ENCODE measurements at regions not wholly inside any gene's neighbourhood (a gene's known extent, or its start where the extent isn't known, plus 50 kb on each side); places are given as distances from the start of the nearest gene placed in this dataset.

DNA sequence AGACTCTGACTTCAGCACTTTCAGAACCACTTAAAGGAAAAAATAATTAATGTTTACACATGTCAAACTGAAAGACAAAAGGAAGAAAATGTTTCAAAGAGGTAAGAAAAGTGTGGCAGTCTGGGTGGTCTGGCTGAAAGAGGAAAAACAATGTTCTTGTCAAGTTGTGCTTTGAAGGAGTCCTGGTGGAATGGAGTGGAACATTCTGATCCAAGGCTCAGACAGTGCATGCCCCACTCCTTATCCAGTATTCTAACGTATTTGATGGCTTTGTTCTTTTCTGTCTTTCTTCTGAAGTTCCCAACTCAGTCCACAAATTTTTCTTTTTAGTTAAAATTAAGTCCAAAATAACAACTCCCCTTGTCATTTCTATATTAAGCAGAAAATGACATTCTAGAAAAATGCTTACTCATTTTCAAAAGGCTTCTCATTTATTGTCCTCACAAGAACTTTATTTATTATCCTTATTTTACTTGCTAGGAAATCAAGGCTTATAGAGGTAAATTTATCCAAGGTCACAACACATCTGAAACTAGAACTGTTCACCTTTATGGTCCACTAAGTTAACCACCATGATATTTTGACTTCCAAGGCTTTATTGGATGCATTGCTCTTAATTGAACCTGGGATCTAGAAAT lies 121.7 kb upstream of the NAP1L1 start:
- Histone ChIP-seq H3K27me3 (no peaks in the 10 kb centered on the region), H3K27ac (peak overlapping the region in 1 of 4 donors; percentile 76), H3K4me1 (peaks cover 0 to 12% (median 0%) of the 10 kb centered on the region in 4 donors), H3K36me3 (no peaks in the 10 kb centered on the region), H3K9me3 (peaks cover 0 to 10% (median 2%) of the 10 kb centered on the region in 4 donors), H3K4me3 (no peak overlapping the region)
- WGBS, 2 donors = 23 to 31% methylated on average over 1 of the region's 1 CpG
- DNase-seq (ENCODE audit: low spot score in 2 of 2) = peak in 1 of 2 donors; percentile 15
- TF ChIP-seq POLR2A (IDR thresholded peaks at IDR 0.05) (no peak), EP300 (IDR thresholded peaks at IDR 0.05) (peak in 1 of 2 donors; percentile 65)
- TF ChIP-seq, protein P1, sequence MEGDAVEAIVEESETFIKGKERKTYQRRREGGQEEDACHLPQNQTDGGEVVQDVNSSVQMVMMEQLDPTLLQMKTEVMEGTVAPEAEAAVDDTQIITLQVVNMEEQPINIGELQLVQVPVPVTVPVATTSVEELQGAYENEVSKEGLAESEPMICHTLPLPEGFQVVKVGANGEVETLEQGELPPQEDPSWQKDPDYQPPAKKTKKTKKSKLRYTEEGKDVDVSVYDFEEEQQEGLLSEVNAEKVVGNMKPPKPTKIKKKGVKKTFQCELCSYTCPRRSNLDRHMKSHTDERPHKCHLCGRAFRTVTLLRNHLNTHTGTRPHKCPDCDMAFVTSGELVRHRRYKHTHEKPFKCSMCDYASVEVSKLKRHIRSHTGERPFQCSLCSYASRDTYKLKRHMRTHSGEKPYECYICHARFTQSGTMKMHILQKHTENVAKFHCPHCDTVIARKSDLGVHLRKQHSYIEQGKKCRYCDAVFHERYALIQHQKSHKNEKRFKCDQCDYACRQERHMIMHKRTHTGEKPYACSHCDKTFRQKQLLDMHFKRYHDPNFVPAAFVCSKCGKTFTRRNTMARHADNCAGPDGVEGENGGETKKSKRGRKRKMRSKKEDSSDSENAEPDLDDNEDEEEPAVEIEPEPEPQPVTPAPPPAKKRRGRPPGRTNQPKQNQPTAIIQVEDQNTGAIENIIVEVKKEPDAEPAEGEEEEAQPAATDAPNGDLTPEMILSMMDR (IDR thresholded peaks at IDR 0.05) = no peak

DNA sequence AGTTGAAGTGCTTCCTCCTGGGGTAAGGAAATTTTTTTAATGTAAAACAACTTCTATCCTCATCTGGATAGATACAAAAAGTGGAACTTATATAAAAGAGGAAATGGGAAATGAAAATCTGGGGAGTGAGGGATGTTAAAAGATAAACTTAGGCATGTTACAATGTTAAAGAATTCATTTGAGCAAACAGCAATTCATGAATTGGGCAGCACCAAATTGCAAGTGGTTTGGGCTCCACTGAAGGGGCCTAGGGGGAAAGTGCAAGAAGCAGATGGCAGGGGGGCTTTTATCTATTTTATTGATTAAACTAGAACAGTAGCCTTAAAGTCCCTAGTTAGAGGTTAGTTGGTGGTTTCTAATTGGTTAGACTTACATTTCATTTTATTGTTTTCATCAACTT lies 118.1 kb upstream of the NAP1L1 start:
- no peak for TF ChIP-seq EP300 (IDR thresholded peaks at IDR 0.05)
- no peak for TF ChIP-seq POLR2A (IDR thresholded peaks at IDR 0.05)
- TF ChIP-seq, protein P1 (IDR thresholded peaks at IDR 0.05) = no peak
- no peak for DNase-seq (ENCODE audit: low spot score in 2 of 2)
- no peaks in the 10 kb centered on the region for H3K36me3 ChIP-seq

DNA sequence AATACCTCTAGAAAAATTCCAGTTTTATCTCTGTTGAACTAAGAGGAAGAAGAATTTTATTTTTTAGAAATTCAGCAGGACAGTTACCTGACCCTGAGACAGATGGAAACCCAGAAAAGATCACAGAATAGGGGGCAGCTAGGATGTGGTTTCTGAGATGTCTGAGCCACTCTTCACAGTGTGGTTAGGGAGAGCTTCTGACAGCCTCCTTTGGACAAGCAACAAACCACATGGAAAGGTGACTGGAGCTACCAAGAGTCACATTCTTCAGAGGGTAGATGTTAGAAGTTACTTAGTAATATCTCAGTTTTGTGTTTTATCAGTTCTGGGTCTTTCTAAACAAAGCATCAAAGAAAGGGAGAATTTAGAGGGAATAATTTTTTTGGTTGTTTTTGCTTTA lies 117.3 kb upstream of the NAP1L1 start:
- H3K36me3 ChIP-seq = no peaks in the 10 kb centered on the region
- peaks cover 0 to 40% (median 12%) of the 10 kb centered on the region in 4 donors for H3K9me3 ChIP-seq
- H3K27me3 ChIP-seq = no peaks in the 10 kb centered on the region
- H3K4me1 ChIP-seq = peaks cover 0 to 12% (median 0%) of the 10 kb centered on the region in 4 donors
- no peak overlapping the region for H3K4me3 ChIP-seq
- TF ChIP-seq, protein P1 (IDR thresholded peaks at IDR 0.05) = no peak
- TF ChIP-seq POLR2A (IDR thresholded peaks at IDR 0.05) (no peak), EP300 (IDR thresholded peaks at IDR 0.05) (no peak)
- no peak overlapping the region for H3K27ac ChIP-seq
- DNase-seq (ENCODE audit: low spot score in 2 of 2) = no peak

More for the DNA sequence above, 118.1 kb upstream of the NAP1L1 start:
- Histone ChIP-seq H3K4me3 (no peak overlapping the region), H3K4me1 (peaks cover 0 to 12% (median 0%) of the 10 kb centered on the region in 4 donors), H3K27ac (no peak overlapping the region), H3K27me3 (no peaks in the 10 kb centered on the region), H3K9me3 (peaks cover 0 to 40% (median 12%) of the 10 kb centered on the region in 4 donors)

DNA sequence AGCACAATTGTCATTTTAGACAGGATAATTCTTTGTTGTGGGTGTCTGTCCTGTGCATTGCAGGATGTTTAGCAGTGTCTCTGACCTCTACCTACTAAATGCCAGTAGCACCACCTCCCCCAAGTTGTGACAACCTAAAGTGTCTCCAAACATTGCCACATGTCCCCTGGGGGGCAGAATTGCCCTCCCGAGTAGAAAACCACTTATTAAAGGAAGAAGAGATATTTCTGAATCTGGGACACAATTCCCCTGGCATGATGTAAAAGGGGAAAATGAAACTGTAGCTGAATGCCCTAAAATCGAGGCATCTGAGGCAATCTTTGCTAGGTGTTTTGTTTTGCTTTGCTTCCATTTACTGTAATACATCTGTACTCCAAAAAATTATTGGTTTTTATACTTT lies 116.8 kb upstream of the NAP1L1 start:
- TF ChIP-seq POLR2A (IDR thresholded peaks at IDR 0.05) (no peak), EP300 (IDR thresholded peaks at IDR 0.05) (no peak)
- TF ChIP-seq, protein P1 (IDR thresholded peaks at IDR 0.05) = no peak
- WGBS, 2 donors = 58 to 71% methylated on average over 2 of the region's 2 CpGs
- H3K27me3 ChIP-seq = no peaks in the 10 kb centered on the region
- H3K9me3 ChIP-seq = peaks cover 0 to 40% (median 12%) of the 10 kb centered on the region in 4 donors
- no peak overlapping the region for H3K4me3 ChIP-seq
- H3K4me1 ChIP-seq = peaks cover 0 to 9% (median 0%) of the 10 kb centered on the region in 4 donors
- no peak overlapping the region for H3K27ac ChIP-seq
- no peak for DNase-seq (ENCODE audit: low spot score in 2 of 2)
- no peaks in the 10 kb centered on the region for H3K36me3 ChIP-seq

DNA sequence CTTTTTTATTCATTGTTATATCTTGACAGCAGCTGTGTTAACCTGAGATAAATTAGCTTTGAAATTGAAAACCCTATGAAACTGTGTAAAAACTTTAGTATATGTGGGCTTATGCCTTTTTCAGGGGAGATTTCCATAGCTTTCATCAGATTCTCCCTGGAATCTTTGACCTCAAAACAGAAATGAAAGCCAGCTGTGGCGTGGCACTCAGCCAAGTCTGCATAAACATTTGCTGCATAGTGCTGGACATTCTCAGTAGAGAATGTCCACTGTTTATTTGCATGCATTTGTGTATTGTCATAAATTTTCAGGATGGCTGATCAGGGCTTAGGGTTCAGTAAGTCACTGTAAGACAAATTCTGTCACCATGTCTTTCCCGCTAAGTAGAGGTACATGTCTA lies 115.3 kb upstream of the NAP1L1 start:
- DNase-seq (ENCODE audit: low spot score in 2 of 2) = no peak
- no peak for TF ChIP-seq EP300 (IDR thresholded peaks at IDR 0.05)
- no peak for TF ChIP-seq POLR2A (IDR thresholded peaks at IDR 0.05)
- TF ChIP-seq, protein P1 (IDR thresholded peaks at IDR 0.05) = no peak
- no peaks in the 10 kb centered on the region for H3K27me3 ChIP-seq

More for the DNA sequence above, 115.3 kb upstream of the NAP1L1 start:
- Histone ChIP-seq H3K9me3 (peaks cover 0 to 40% (median 12%) of the 10 kb centered on the region in 4 donors), H3K27ac (no peak overlapping the region), H3K4me3 (no peak overlapping the region), H3K4me1 (no peaks in the 10 kb centered on the region), H3K36me3 (no peaks in the 10 kb centered on the region)
- 57 to 60% methylated on average over 2 of the region's 2 CpGs for WGBS, 2 donors
